Naive thymus-derived CD4-positive, alpha-beta T cell (primary cell): ENCODE measurements at regions not wholly inside any gene's neighbourhood (a gene's known extent, or its start where the extent isn't known, plus 50 kb on each side); places are given as distances from the start of the nearest gene placed in this dataset.

Source experiments
- ATAC-seq: fragments of 150-1000 bp; cut with Tn5 transposase; 2 replicates; pipeline ENCODE4 v1.10.0; 2021; ENCODE audit warnings: mild to moderate bottlenecking, moderate library complexity
- CTCF ChIA-PET: fragments of 350-600 bp; sonication (Branson Sonifier 250); formaldehyde crosslinking; loops from one replicate; lab custom pipeline; 2021; ENCODE audit warnings: antibody characterized with exemption; lab: Charles Lee
- POLR2A ChIA-PET: fragments of 350-600 bp; sonication (Branson Sonifier 250); formaldehyde crosslinking; loops from one replicate; lab custom pipeline; 2021; ENCODE audit warnings: antibody characterized with exemption, inconsistent platforms; lab: Charles Lee
- DNase-seq, 9 donors: peaks; one replicate each; pipeline versions ENCODE4 v3.0.0 to v3.0.0-alpha.2; 2020 to 2022; ENCODE audit warnings: mixed read lengths in 1 of 9
- H3K27ac ChIP-seq: one replicate; pipeline ENCODE4 v1.7.0; 2013; ENCODE audit warnings: mild to moderate bottlenecking, low read depth, low read length, moderate library complexity
- H3K27me3 ChIP-seq, 2 donors: one replicate each; pipeline ENCODE4 v1.7.0; 2013; ENCODE audit warnings: low read length in 2 of 2, mild to moderate bottlenecking in 2 of 2, moderate library complexity in 2 of 2; ENCODE audit not compliant: control insufficient read depth in 2 of 2, insufficient read depth in 2 of 2
- H3K36me3 ChIP-seq, 3 experiments: 1 replicate in 2 of 3; 2 replicates in 1 of 3; pipeline ENCODE4 v1.7.0; 2013; ENCODE audit warnings: low read length in 3 of 3, mild to moderate bottlenecking in 3 of 3, moderate library complexity in 1 of 3; ENCODE audit not compliant: insufficient read depth in 3 of 3, control insufficient read depth in 2 of 3
- H3K4me1 ChIP-seq, 2 donors: one replicate each; pipeline ENCODE4 v1.7.0; 2013; ENCODE audit warnings: low read length in 2 of 2, mild to moderate bottlenecking in 2 of 2, moderate library complexity in 1 of 2; ENCODE audit not compliant: control insufficient read depth in 2 of 2, insufficient read depth in 2 of 2
- H3K4me3 ChIP-seq: 2 replicates; pipeline ENCODE4 v1.7.0; 2013; ENCODE audit warnings: mild to moderate bottlenecking, low read length
- H3K9me3 ChIP-seq, 3 experiments: 1 replicate in 2 of 3; 2 replicates in 1 of 3; pipeline ENCODE4 v1.7.0; 2013; ENCODE audit warnings: low read length in 3 of 3; ENCODE audit not compliant: control insufficient read depth in 2 of 3
- H3K27ac Mint-ChIP-seq, 9 donors: one replicate each; pipeline ENCODE4 v1.8.0; 2020 to 2022; ENCODE audit warnings: mixed read lengths in 9 of 9, mild to moderate bottlenecking in 8 of 9, moderate library complexity in 5 of 9, inconsistent platforms in 2 of 9
- H3K27me3 Mint-ChIP-seq, 5 donors: one replicate each; pipeline ENCODE4 v1.8.0; 2021 to 2022; ENCODE audit warnings: mixed read lengths in 5 of 5, mild to moderate bottlenecking in 1 of 5
- H3K36me3 Mint-ChIP-seq, 5 donors: one replicate each; pipeline ENCODE4 v1.8.0; 2020 to 2022; ENCODE audit warnings: mixed read lengths in 5 of 5, mild to moderate bottlenecking in 3 of 5, inconsistent platforms in 1 of 5
- H3K4me1 Mint-ChIP-seq, 7 donors: one replicate each; pipeline ENCODE4 v1.8.0; 2020 to 2022; ENCODE audit warnings: mixed read lengths in 7 of 7, mild to moderate bottlenecking in 3 of 7, inconsistent platforms in 1 of 7
- H3K4me3 Mint-ChIP-seq, 10 donors: one replicate each; pipeline ENCODE4 v1.8.0; 2020 to 2022; ENCODE audit warnings: mild to moderate bottlenecking in 10 of 10, mixed read lengths in 10 of 10, moderate library complexity in 6 of 10, inconsistent platforms in 2 of 10
- H3K9me3 Mint-ChIP-seq, 11 donors: one replicate each; pipeline ENCODE4 v1.8.0; 2020 to 2022; ENCODE audit warnings: mixed read lengths in 11 of 11, mild to moderate bottlenecking in 4 of 11, inconsistent platforms in 1 of 11, moderate library complexity in 1 of 11
- intact Hi-C, 2 donors: fragments of 100-400 bp; cut with micrococcal nuclease; formaldehyde crosslinking; loops; one replicate each; pipeline ENCODE4 v1.15.1; 2023

DNA sequence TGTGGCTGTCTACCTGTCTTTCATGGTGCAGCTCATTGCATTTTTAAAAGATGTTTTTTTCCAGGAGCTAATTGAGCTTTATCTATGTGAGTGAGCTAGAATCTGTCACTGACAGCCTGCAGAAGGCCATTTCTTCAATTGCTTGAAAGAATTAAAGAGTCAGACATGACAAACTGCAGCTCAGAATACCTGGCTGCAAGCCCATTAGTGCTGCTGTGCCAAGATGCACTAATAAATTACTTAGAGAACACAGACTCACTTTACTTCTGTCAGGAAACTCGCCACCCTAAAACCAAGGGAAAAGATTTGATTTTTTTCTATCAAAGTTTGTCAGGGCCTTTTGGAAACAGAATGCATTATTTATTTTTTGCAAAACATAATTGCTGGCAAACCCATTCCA lies 368.3 kb downstream of the CAAP1 start:
- DNase-seq, result no peak
- no peaks in the 10 kb centered on the region for H3K4me1 ChIP-seq
- no peak overlapping the region for H3K4me3 ChIP-seq
- H3K36me3 ChIP-seq, result no peaks in the 10 kb centered on the region
- Mint-ChIP-seq H3K36me3 (no peaks in the 10 kb centered on the region), H3K4me3 (no peak overlapping the region), H3K27ac (no peak overlapping the region), H3K27me3 (no peaks in the 10 kb centered on the region), H3K4me1 (no peaks in the 10 kb centered on the region), H3K9me3 (peaks cover 0 to 15% (median 4%) of the 10 kb centered on the region in 11 donors)
- no peak overlapping the region for H3K27ac ChIP-seq
- ChIA-PET POLR2A (no interaction called here), CTCF (no interaction called here)
- H3K9me3 ChIP-seq, result no peaks in the 10 kb centered on the region
- no peak for ATAC-seq
- H3K27me3 ChIP-seq, result no peaks in the 10 kb centered on the region
- intact Hi-C loops, result no loop called here

GRCh38 chr9:26523577-26523976 lies 369.0 kb downstream of the CAAP1 start:
- no peaks in the 10 kb centered on the region for H3K27me3 Mint-ChIP-seq

GRCh38 chr9:26520141-26520540 lies 372.5 kb downstream of the CAAP1 start:
- Histone ChIP-seq H3K4me3 (no peak overlapping the region), H3K36me3 (no peaks in the 10 kb centered on the region), H3K9me3 (no peaks in the 10 kb centered on the region), H3K4me1 (no peaks in the 10 kb centered on the region), H3K27me3 (no peaks in the 10 kb centered on the region), H3K27ac (no peak overlapping the region)
- ChIA-PET POLR2A (no interaction called here), CTCF (no interaction called here)
- Mint-ChIP-seq H3K27me3 (no peaks in the 10 kb centered on the region), H3K9me3 (peaks cover 0 to 23% (median 3%) of the 10 kb centered on the region in 11 donors), H3K4me3 (no peak overlapping the region), H3K36me3 (no peaks in the 10 kb centered on the region), H3K27ac (no peak overlapping the region), H3K4me1 (no peaks in the 10 kb centered on the region)
- ATAC-seq (no peak), DNase-seq (no peak)
- intact Hi-C loops, result no loop called here

More at GRCh38 chr9:26523577-26523976, 369.0 kb downstream of the CAAP1 start:
- no peak for DNase-seq
- POLR2A ChIA-PET, result no interaction called here
- Histone ChIP-seq H3K4me3 (no peak overlapping the region), H3K36me3 (no peaks in the 10 kb centered on the region), H3K4me1 (no peaks in the 10 kb centered on the region), H3K27me3 (no peaks in the 10 kb centered on the region), H3K9me3 (no peaks in the 10 kb centered on the region), H3K27ac (no peak overlapping the region)
- ATAC-seq, result no peak
- H3K4me1 Mint-ChIP-seq, result no peaks in the 10 kb centered on the region
- H3K27ac Mint-ChIP-seq, result no peak overlapping the region
- intact Hi-C loops, result no loop called here
- CTCF ChIA-PET, result no interaction called here
- H3K9me3 Mint-ChIP-seq, result peaks cover 0 to 16% (median 4%) of the 10 kb centered on the region in 11 donors
- no peaks in the 10 kb centered on the region for H3K36me3 Mint-ChIP-seq
- H3K4me3 Mint-ChIP-seq, result no peak overlapping the region

- Mint-ChIP-seq H3K4me3 (no peak overlapping the region), H3K36me3 (no peaks in the 10 kb centered on the region), H3K27me3 (no peaks in the 10 kb centered on the region), H3K27ac (no peak overlapping the region), H3K4me1 (no peaks in the 10 kb centered on the region), H3K9me3 (peaks cover 0 to 24% (median 2%) of the 10 kb centered on the region in 11 donors)
- intact Hi-C loops, result no loop called here
- Histone ChIP-seq H3K27ac (no peak overlapping the region), H3K4me1 (no peaks in the 10 kb centered on the region), H3K4me3 (no peak overlapping the region), H3K9me3 (no peaks in the 10 kb centered on the region), H3K27me3 (no peaks in the 10 kb centered on the region), H3K36me3 (no peaks in the 10 kb centered on the region)
- ATAC-seq (no peak), DNase-seq (no peak)
- ChIA-PET POLR2A (no interaction called here), CTCF (no interaction called here)
Observed at GRCh38 chr9:26516773-26517343, 375.7 kb downstream of the CAAP1 start.

GRCh38 chr9:26513730-26514129 lies 378.9 kb downstream of the CAAP1 start:
- Histone ChIP-seq H3K9me3 (no peaks in the 10 kb centered on the region), H3K4me3 (no peak overlapping the region), H3K27ac (no peak overlapping the region), H3K27me3 (no peaks in the 10 kb centered on the region), H3K36me3 (no peaks in the 10 kb centered on the region), H3K4me1 (no peaks in the 10 kb centered on the region)
- Mint-ChIP-seq H3K27ac (no peak overlapping the region), H3K36me3 (no peaks in the 10 kb centered on the region), H3K9me3 (peaks cover 0 to 24% (median 0%) of the 10 kb centered on the region in 11 donors), H3K27me3 (no peaks in the 10 kb centered on the region), H3K4me3 (no peak overlapping the region), H3K4me1 (no peaks in the 10 kb centered on the region)
- POLR2A ChIA-PET, result no interaction called here
- CTCF ChIA-PET, result no interaction called here
- DNase-seq (no peak), ATAC-seq (no peak)
- intact Hi-C loops, result no loop called here

- H3K4me3 ChIP-seq, result no peak overlapping the region
- intact Hi-C loops, result no loop called here
- H3K36me3 ChIP-seq, result no peaks in the 10 kb centered on the region
- no peak overlapping the region for H3K27ac ChIP-seq
- no peak overlapping the region for H3K27ac Mint-ChIP-seq
- H3K9me3 ChIP-seq, result no peaks in the 10 kb centered on the region
- no peaks in the 10 kb centered on the region for H3K36me3 Mint-ChIP-seq
- H3K4me3 Mint-ChIP-seq, result no peak overlapping the region
- DNase-seq, result no peak
- no peaks in the 10 kb centered on the region for H3K4me1 ChIP-seq
- no peak for ATAC-seq
- ChIA-PET POLR2A (no interaction called here), CTCF (no interaction called here)
- peaks cover 0 to 8% (median 2%) of the 10 kb centered on the region in 11 donors for H3K9me3 Mint-ChIP-seq
- H3K27me3 Mint-ChIP-seq, result no peaks in the 10 kb centered on the region
- no peaks in the 10 kb centered on the region for H3K4me1 Mint-ChIP-seq
- H3K27me3 ChIP-seq, result no peaks in the 10 kb centered on the region
Observed at GRCh38 chr9:26510137-26510536, 382.5 kb downstream of the CAAP1 start.

- peaks cover 0 to 9% (median 0%) of the 10 kb centered on the region in 11 donors for H3K9me3 Mint-ChIP-seq
- Histone ChIP-seq H3K27me3 (no peaks in the 10 kb centered on the region), H3K9me3 (no peaks in the 10 kb centered on the region), H3K36me3 (no peaks in the 10 kb centered on the region), H3K4me3 (no peak overlapping the region), H3K27ac (no peak overlapping the region), H3K4me1 (no peaks in the 10 kb centered on the region)
- intact Hi-C loops, result no loop called here
- H3K4me1 Mint-ChIP-seq, result no peaks in the 10 kb centered on the region
- CTCF ChIA-PET, result no interaction called here
- POLR2A ChIA-PET, result no interaction called here
- no peak overlapping the region for H3K4me3 Mint-ChIP-seq
- H3K36me3 Mint-ChIP-seq, result no peaks in the 10 kb centered on the region
- DNase-seq (no peak), ATAC-seq (no peak)
- no peak overlapping the region for H3K27ac Mint-ChIP-seq
- no peaks in the 10 kb centered on the region for H3K27me3 Mint-ChIP-seq
Observed at GRCh38 chr9:26508897-26509296, 383.7 kb downstream of the CAAP1 start.
